Transverse colon (tissue), 3 donors: ENCODE measurements at regions not wholly inside any gene's neighbourhood (a gene's known extent, or its start where the extent isn't known, plus 50 kb on each side); places are given as distances from the start of the nearest gene placed in this dataset.

ENCODE experiments used
- POLR2A ChIP-seq: fragments of 450-650 bp; IDR thresholded peaks from one replicate; pipeline ENCODE4 v1.6.1; 2016; ENCODE audit warnings: antibody characterized with exemption, mild to moderate bottlenecking, moderate library complexity
- POLR2AphosphoS5 ChIP-seq, 3 donors: sonication (generic); formaldehyde crosslinking; IDR thresholded peaks; one replicate each; pipeline ENCODE4 v1.6.1; 2016; ENCODE audit warnings: antibody characterized with exemption in 3 of 3

DNA sequence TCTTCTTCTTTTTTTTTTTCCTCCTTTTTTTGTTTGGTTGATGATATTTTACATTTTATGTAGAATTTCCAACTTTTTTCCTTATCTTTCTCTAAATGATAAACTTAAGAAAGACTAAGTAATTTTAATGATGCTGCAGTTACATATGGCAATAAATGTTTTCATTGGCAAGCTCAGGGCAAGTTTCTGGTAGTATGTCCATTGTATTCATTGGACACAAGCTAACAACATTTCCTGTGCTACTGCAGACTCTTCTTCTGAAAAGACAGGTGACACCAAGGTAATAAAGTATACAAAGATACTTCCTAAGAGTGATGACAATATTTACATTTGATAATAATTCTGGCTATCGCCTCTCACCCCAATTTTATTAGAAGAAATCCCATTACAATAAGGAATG lies 219.2 kb upstream of the NFIA start:
- TF ChIP-seq POLR2AphosphoS5 (IDR thresholded peaks at IDR 0.05) = no peak
- no peak for TF ChIP-seq POLR2A
